ENCODE measurements at regions not wholly inside any gene's neighbourhood (a gene's known extent, or its start where the extent isn't known, plus 50 kb on each side); places are given as distances from the start of the nearest gene placed in this dataset.

- TF ChIP-seq CTCF (IDR thresholded peaks at IDR 0.05) (no peak), POLR2A (IDR thresholded peaks at IDR 0.05) (no peak)
These were observed 165.5 kb downstream of the PRR32 start for GRCh38 chrX:126985027-126985426.
